ENCODE measurements at regions not wholly inside any gene's neighbourhood (a gene's known extent, or its start where the extent isn't known, plus 50 kb on each side); places are given as distances from the start of the nearest gene placed in this dataset.
A peak's percentile ranks its signal among the peaks of the same experiment; 100 is the strongest.

DNA sequence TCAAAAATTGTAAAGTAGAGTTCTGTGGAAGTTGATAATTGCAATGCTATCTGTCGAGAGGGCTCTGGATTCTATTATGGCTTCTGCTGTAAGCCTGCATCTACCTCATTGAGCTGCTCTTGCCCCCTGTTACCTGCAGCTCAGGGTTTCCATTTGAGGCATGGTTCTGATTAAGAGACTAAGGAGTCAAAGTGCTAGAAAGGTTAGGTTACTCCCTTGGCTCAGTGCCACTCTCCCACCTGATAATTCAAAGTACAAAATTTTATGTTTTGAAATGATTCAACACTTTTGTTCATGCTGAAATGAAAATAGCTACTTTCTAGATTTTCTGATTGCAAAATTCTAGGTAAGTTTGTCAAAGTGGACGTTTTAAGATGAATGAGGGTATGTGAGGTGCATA, 220.5 kb upstream of the SATB1 start:
- H3K27me3 Mint-ChIP-seq (ENCODE audit: insufficient read depth, low read depth) = no peaks in the 10 kb centered on the region
- H3K27ac Mint-ChIP-seq = no peak overlapping the region
- no peak for TF ChIP-seq EZH2phosphoT487 (IDR thresholded peaks at IDR 0.05)
- no peak for DNase-seq (ENCODE audit: low spot score)
- H4K20me1 ChIP-seq (ENCODE audit: low read depth) = no peaks in the 10 kb centered on the region
- no peaks in the 10 kb centered on the region for H3K36me3 Mint-ChIP-seq
- no peaks in the 10 kb centered on the region for H3F3A ChIP-seq (ENCODE audit: low read depth)
- H3K9ac ChIP-seq = no peak overlapping the region
- H3K4me1 Mint-ChIP-seq = no peaks in the 10 kb centered on the region
- no peak overlapping the region for H3K27ac ChIP-seq
- H3K4me3 ChIP-seq = no peak overlapping the region
- no peaks in the 10 kb centered on the region for H3K36me3 ChIP-seq
- H3K79me2 ChIP-seq (ENCODE audit: low read depth) = no peaks in the 10 kb centered on the region
- no peaks in the 10 kb centered on the region for H3K9me3 ChIP-seq (ENCODE audit: low read depth)
- H3K9me3 Mint-ChIP-seq = no peaks in the 10 kb centered on the region
- no peaks in the 10 kb centered on the region for H3K27me3 ChIP-seq
- no peak overlapping the region for H2AFZ ChIP-seq (replicated peaks)
- H3K4me1 ChIP-seq = no peaks in the 10 kb centered on the region
- H3K4me2 ChIP-seq = no peak overlapping the region
- no peak overlapping the region for H3K4me3 Mint-ChIP-seq

DNA sequence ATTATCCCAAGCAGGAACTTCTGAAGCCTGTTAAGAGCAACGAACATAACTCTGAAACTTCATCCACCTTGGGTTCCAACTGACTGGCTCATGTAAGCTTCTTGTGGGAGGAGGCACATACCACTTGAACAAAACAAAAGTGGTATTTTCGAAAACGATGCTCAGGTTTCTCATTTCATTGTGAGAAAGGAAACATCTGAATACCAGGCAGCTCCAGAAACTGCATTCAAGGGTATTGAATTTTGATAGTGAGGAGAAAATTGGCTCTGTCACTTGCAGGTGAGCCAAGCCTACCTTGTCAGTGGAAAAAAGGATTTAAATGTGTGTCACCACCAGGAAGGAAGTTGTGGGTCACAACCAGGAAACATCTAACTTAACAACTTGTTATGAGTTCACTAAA, 218.1 kb upstream of the SATB1 start:
- no peak overlapping the region for H2AFZ ChIP-seq (replicated peaks)
- no peak overlapping the region for H3K4me3 Mint-ChIP-seq
- H3K27me3 ChIP-seq = no peaks in the 10 kb centered on the region
- no peaks in the 10 kb centered on the region for H3K4me1 Mint-ChIP-seq
- no peak overlapping the region for H3K4me2 ChIP-seq
- no peaks in the 10 kb centered on the region for H3F3A ChIP-seq (ENCODE audit: low read depth)
- H3K9ac ChIP-seq = no peak overlapping the region
- TF ChIP-seq EZH2phosphoT487 (IDR thresholded peaks at IDR 0.05) (no peak), EZH2 (IDR thresholded peaks at IDR 0.05) (no peak)
- TF ChIP-seq, protein P1, sequence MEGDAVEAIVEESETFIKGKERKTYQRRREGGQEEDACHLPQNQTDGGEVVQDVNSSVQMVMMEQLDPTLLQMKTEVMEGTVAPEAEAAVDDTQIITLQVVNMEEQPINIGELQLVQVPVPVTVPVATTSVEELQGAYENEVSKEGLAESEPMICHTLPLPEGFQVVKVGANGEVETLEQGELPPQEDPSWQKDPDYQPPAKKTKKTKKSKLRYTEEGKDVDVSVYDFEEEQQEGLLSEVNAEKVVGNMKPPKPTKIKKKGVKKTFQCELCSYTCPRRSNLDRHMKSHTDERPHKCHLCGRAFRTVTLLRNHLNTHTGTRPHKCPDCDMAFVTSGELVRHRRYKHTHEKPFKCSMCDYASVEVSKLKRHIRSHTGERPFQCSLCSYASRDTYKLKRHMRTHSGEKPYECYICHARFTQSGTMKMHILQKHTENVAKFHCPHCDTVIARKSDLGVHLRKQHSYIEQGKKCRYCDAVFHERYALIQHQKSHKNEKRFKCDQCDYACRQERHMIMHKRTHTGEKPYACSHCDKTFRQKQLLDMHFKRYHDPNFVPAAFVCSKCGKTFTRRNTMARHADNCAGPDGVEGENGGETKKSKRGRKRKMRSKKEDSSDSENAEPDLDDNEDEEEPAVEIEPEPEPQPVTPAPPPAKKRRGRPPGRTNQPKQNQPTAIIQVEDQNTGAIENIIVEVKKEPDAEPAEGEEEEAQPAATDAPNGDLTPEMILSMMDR (IDR thresholded peaks at IDR 0.05) = no peak
- peaks cover 2% of the 10 kb centered on the region for H3K9me3 Mint-ChIP-seq
- H3K79me2 ChIP-seq (ENCODE audit: low read depth) = no peaks in the 10 kb centered on the region
- no peak overlapping the region for H3K27ac Mint-ChIP-seq
- no peaks in the 10 kb centered on the region for H3K4me1 ChIP-seq
- H3K27ac ChIP-seq = no peak overlapping the region
- no peaks in the 10 kb centered on the region for H3K36me3 ChIP-seq
- H3K27me3 Mint-ChIP-seq (ENCODE audit: insufficient read depth, low read depth) = no peaks in the 10 kb centered on the region
- H3K9me3 ChIP-seq (ENCODE audit: low read depth) = no peaks in the 10 kb centered on the region
- DNase-seq (ENCODE audit: low spot score) = no peak
- H4K20me1 ChIP-seq (ENCODE audit: low read depth) = no peaks in the 10 kb centered on the region
- H3K4me3 ChIP-seq = no peak overlapping the region
- H3K36me3 Mint-ChIP-seq = no peaks in the 10 kb centered on the region

GRCh38 chr3:18641916-18642315, 216.8 kb upstream of the SATB1 start:
- Histone ChIP-seq H3K4me1 (no peaks in the 10 kb centered on the region), H3K4me3 (no peak overlapping the region), H3K4me2 (no peak overlapping the region), H3K79me2 (ENCODE audit: low read depth) (no peaks in the 10 kb centered on the region), H3K36me3 (no peaks in the 10 kb centered on the region), H3K9ac (no peak overlapping the region), H4K20me1 (ENCODE audit: low read depth) (no peaks in the 10 kb centered on the region), H3K27me3 (no peaks in the 10 kb centered on the region), H2AFZ (replicated peaks) (no peak overlapping the region), H3F3A (ENCODE audit: low read depth) (no peaks in the 10 kb centered on the region), H3K9me3 (ENCODE audit: low read depth) (no peaks in the 10 kb centered on the region), H3K27ac (no peak overlapping the region)
- TF ChIP-seq, protein P1 (IDR thresholded peaks at IDR 0.05) = no peak
- TF ChIP-seq EZH2phosphoT487 (IDR thresholded peaks at IDR 0.05) = no peak
- no peak overlapping the region for H3K4me3 Mint-ChIP-seq
- H3K27me3 Mint-ChIP-seq (ENCODE audit: insufficient read depth, low read depth) = no peaks in the 10 kb centered on the region
- no peaks in the 10 kb centered on the region for H3K4me1 Mint-ChIP-seq
- no peak for DNase-seq (ENCODE audit: low spot score)
- peaks cover 5% of the 10 kb centered on the region for H3K9me3 Mint-ChIP-seq
- no peaks in the 10 kb centered on the region for H3K36me3 Mint-ChIP-seq
- no peak overlapping the region for H3K27ac Mint-ChIP-seq

DNA sequence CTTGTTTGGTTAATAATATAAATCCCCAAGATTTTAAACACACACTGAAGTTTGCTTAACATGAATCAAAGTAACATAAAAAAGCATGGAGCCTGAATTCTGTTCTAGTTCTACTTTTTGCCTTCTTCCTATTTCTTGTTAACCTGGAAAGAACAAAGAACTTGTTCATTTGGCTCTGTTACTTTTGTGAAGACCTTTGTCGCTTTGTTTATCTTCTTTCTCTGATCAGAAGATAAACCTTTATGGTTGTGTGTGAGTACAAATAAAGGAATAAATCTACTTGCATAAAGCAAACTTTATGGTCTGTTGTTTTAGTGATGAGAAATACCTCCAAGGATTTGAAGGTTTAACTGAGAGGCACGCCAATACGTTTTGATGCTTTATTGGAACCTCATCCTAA, 210.1 kb upstream of the SATB1 start:
- no peak overlapping the region for H3K4me3 Mint-ChIP-seq
- no peaks in the 10 kb centered on the region for H3K27me3 Mint-ChIP-seq (ENCODE audit: insufficient read depth, low read depth)
- no peaks in the 10 kb centered on the region for H3K36me3 Mint-ChIP-seq
- Histone ChIP-seq H3K27me3 (no peaks in the 10 kb centered on the region), H3K4me3 (no peak overlapping the region), H3K36me3 (no peaks in the 10 kb centered on the region), H3K4me2 (no peak overlapping the region), H3K9me3 (ENCODE audit: low read depth) (no peaks in the 10 kb centered on the region), H3K9ac (no peak overlapping the region), H4K20me1 (ENCODE audit: low read depth) (no peaks in the 10 kb centered on the region), H3K4me1 (no peaks in the 10 kb centered on the region), H2AFZ (replicated peaks) (peak overlapping the region; percentile 46), H3F3A (ENCODE audit: low read depth) (no peaks in the 10 kb centered on the region), H3K27ac (no peak overlapping the region), H3K79me2 (ENCODE audit: low read depth) (no peaks in the 10 kb centered on the region)
- H3K9me3 Mint-ChIP-seq = peaks cover 4% of the 10 kb centered on the region
- no peaks in the 10 kb centered on the region for H3K4me1 Mint-ChIP-seq
- no peak overlapping the region for H3K27ac Mint-ChIP-seq
- TF ChIP-seq EZH2phosphoT487 (IDR thresholded peaks at IDR 0.05) = no peak
- TF ChIP-seq, protein P1 (IDR thresholded peaks at IDR 0.05) = no peak
- no peak for TF ChIP-seq EZH2 (IDR thresholded peaks at IDR 0.05)
- no peak for DNase-seq (ENCODE audit: low spot score)

All from neural progenitor cell (in vitro differentiated cells).